UCSD-AML1 (cell line): ENCODE measurements at regions not wholly inside any gene's neighbourhood (a gene's known extent, or its start where the extent isn't known, plus 50 kb on each side); places are given as distances from the start of the nearest gene placed in this dataset.
A peak's percentile ranks its signal among the peaks of the same experiment; 100 is the strongest.

ENCODE experiments used
- DNase-seq: peaks from one replicate; lab custom pipeline; 2025; ENCODE audit not compliant: unreplicated experiment; lab: John Stamatoyannopoulos, UW

DNA sequence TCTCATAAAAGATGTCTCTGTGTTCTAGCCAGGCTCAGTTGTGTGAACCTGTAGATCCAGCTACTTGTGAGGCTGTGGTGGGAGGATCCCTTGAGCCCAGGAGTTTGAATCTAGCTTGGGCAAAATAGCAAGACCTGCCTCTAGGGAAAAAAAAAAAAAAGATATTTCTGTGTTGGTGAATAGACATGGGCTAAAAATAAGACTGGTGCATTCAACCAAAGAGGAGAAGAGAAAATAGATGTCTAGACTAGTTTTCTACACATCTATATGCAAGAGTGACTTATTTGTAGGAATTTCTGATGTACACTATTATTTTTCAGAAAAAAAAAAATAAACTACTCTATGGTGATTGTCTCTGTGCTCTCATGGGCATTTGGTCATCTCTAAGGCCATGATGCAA is 555.1 kb downstream of the BCL11A start:
- DNase-seq = no peak

DNA sequence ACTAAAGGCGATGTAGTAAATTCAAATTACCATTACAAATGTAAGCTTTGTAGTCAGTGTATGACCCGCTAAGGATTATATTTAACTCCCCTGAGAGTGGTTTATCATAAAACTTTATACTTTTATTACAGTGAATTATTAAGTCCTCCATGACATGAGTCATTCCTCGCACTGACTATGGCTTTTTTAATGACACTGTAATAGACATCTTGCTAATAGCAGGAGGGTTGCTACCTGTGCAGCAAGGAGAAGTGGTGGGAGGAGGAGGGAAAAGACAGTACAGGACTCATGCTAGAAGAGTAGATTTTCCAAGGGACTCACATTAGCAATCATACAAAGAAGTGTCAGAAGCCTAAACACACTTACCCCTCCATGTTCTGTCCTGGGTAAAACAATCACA is 556.1 kb downstream of the BCL11A start:
- DNase-seq = no peak

DNA sequence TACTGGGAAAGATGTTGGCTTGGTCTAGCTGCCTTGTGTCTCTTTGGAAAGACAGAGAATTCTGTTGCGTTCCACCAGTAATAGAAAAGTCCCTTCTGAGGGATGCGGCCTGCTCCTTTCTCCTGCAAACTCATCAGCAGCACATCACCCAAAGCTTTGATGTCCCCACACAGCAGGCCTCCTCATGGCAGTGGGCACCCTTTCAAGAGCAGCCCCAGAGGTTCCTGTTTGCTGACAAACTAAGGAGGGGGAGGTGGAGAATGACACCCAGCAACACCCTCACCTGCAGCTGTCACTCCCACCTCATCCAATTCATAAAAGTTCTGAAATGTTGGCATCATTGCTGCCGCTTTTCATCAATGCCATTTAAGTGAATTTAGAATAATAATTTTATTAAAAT is 556.6 kb downstream of the BCL11A start:
- no peak for DNase-seq

DNA sequence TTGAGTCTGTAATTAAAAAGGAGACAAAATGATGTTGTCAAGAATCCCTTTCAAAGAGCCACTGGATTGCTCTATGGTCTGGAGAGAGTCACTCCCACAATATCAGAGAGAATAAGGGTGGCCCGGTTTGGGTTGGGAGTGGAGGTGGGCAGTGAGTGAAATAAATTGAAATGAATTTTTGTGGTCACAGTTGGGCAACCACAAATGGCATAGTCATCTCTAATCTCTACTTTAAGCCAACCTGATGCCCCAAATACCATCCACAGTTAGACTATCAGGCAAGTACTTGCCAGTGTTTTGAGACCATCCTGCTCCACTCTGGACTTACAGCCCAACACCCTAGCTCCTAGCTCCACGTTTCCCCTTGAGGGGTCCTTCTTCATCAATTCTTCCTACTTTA is 559.7 kb downstream of the BCL11A start:
- no peak for DNase-seq

DNA sequence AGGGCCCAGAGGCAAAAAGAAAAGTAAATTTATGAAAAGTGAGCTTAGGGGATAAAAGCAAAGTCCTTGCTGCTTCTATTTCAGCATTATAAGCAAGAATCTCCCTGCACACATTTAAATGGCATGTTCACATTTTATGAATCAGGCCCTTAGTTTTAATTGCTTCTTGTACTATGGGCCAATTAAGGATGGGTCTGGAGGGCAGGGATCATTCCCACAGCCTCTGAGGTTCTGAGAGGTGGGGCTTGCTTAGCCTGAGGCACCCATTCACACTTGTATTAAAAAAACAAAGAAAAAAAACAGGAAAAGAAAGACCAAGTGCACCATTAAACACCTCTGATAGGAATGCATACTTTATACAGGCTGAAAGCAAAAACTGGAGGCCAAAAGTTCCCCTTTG is 565.1 kb downstream of the BCL11A start:
- no peak for DNase-seq

DNA sequence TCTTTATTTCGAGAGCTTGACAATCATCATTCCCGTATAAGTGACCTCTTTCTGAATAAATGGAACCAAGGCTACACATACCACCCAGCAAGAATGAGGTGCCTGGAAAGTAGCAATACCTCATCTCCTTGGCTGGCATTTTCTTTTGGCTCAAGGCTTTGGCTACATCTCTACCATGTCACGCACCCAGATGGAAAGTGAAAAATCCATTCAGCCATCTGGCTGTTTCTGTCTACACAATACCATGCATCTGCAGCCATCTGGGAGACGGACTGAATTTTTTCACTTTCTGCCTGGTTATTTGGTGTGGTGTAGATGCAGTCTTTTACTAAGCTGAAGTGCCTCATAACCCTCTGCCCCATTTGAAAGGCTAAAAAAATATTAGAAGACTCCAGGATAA is 566.9 kb downstream of the BCL11A start:
- no peak for DNase-seq

DNA sequence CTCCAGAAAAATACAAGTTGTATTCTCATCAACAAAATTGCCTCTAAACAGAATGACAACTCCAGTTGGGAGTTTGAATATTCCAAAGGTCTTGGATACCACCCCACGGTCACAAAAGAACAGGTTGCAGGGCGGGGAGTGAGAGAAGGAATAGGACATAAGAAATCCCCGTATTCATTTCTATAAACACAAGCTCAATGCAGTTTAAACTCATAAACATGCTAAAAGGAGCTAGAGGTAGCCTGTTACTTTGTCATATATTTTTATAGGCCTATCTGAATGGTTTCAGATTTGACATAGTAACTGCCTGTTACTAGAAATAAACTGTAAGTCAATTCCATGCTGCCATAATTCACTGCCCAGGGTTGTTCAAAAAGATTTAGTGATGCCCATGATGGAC is 567.5 kb downstream of the BCL11A start:
- no peak for DNase-seq

DNA sequence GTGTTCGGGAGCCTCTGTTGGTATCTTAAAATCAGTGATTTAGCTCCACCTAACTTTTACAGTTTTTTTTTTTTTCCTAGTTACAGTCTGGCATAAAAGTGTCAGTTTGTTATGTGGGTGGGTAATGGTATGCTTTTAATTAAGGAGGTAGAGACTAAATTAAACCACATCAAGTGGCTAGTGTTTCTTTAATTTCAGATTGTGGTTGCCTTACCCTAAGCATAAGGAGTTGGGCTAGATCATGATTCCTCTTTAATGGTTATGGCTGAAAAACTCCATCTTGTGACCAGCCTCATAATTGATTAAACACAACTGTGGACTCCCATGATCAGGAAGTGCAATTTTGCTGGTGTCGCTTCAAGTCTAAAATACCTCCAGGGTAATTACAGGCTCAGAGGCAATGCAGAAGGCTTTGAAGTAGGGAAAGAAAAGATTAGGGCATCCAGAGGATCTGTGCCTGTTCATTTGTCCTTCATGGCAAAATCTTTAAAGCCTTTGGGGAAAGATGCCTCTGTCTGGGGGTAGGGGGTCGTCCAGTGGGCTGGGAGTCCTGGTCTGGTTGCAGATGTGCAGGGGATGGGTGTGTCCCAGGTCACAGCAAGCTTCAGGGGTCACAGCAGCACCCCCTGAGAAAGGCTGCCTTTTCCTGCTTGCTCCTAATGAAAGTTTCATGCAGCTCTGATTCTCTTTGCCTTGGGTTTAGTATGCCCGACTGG is 579.2 kb downstream of the BCL11A start:
- DNase-seq = no peak

DNA sequence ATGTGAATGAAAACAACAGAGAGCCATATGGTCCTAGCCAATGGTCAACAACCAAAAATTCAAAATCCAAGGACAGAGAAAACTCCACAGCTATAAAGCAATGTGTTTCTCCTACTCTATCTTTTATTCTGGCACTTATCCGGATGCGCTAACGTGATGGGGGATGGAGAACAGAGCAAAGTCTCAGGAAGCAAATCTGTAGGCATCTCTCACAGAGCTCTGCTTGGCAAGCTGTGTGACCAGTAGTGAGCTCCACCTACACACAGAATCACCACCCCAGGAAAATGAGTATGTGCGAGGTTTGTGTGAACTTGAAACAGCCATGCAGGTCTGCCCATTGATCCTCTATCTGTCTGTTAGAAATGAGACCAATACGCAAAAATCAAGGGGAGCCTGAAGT is 584.3 kb downstream of the BCL11A start:
- DNase-seq = no peak

DNA sequence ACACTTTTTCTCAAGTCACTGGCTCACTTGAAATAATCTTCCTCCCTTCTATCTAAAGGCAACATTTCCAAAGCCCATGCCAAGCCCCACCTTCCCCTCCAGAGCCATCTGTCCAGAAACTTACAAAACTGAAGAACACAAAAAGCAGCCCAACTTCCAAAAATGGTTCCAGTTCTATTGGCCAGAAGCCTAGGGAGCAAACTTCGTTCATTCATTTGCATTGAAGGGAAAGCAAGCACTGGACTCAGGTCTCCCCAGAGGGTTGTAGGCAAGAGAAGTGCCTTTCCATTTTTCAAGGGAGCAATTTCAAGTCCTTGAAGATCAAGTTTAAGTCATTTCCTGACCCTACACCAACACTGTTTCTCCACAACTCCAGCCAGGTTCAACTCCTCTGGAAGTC is 585.0 kb downstream of the BCL11A start:
- no peak for DNase-seq

DNA sequence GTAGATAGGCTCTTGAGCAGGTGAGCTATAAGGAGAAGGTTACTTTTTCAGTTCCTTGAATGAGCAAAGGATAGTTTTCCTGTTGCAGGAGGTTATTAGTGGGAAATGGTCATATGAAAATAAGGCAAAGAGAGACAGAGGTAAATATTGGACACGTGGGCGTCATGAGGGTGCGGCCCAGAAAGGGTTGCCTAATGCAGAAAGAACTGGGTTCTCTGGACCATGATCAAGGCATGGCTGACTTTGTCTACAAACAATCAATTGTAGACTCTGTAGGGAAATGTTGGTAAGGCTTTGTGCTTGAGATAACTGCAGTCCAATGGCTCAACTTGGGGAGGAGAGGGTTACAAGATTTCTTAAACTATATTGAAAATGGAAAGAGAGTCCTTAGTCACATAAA is 585.8 kb downstream of the BCL11A start:
- no peak for DNase-seq

DNA sequence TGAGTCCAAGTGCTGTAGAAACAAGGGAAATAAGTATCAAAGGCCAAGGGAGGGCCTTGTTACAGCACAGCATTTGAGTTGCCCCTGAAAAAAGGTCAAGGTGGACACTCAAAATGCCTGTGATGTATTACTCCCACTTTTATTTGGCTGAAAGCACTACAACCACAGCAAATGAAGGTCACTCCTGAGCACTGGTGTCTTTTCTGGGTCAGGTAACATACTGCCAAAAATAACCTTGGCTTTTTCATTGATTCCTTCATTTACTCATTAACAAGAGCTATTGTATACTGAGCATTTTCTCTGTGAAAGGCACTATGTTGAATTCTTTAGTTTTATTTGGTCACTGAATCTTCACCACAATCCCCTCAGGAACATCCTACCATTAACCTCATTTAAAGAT is 590.3 kb downstream of the BCL11A start:
- no peak for DNase-seq

DNA sequence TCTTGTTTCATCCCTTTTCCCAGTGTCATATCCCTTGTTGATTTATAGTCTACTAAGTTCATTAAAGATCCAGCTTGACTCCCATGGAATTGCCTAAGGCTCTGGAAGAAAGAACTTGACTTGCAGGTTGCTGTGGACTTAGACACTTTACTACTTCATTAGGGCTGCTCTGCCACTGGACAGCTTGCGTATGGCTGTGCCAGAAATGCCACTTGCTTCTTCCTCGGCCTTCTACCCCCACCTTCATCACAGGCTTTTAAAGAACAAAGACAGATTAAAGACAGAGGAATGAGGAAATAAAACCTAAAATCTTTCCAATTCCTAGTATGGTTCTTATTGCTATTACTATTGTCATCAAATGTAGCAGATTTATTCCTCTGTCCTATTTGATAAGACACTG is 591.7 kb downstream of the BCL11A start:
- DNase-seq = no peak

DNA sequence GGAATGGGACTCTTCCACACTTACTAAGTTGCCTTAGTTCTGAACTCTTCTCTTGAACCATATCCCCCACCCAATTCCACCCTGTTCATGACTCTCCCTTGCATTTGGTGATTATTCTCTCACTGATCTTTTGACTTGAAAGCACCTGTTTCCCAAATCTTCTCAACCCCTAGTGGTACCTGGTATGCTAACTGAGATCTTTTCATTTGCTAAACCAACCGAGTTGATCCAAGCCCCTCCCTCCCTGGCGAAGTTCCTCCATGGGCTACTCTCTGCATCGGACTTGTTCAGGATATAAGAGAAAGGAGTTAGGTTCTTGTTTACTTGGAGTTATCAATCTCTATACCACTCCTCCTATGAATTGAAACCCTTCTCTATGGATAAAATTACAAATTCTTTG is 593.5 kb downstream of the BCL11A start:
- no peak for DNase-seq

DNA sequence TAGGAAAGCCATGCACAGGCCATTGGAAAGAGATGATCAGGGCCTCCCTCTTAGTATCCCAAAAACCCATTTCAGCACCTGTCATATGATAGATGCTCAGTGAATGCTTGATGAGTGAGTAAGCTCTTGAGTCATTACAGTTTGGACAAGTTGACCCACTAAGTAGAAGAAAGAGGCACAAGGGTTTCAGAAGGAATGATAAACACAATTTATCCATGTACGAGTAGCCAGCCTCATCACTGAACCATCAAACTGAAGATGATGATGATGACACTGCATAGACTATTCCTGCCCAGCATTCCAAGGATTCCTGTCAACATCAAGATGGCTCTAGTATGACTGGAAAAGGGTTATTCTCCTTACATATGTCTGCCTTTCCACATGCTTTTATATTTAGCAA is 596.0 kb downstream of the BCL11A start:
- DNase-seq = no peak

DNA sequence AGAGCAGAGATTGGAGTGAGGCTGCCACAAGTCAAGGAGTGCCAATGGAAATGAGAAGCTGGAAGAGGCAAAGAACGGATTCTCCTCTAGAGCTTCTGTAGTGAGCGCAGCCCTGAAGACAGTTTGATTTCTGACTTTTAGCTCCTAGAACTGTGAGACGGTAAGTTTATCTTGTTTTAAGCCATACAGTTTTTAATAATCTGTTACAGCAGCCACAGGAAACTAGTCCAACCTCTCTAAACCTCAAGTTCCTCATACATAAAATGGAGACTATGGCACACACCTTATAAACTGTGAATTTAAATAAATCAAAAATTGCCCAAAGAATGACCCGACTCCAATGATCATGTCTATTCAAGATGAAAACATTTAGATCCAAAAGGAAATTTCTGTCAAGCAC is 596.5 kb downstream of the BCL11A start:
- no peak for DNase-seq

DNA sequence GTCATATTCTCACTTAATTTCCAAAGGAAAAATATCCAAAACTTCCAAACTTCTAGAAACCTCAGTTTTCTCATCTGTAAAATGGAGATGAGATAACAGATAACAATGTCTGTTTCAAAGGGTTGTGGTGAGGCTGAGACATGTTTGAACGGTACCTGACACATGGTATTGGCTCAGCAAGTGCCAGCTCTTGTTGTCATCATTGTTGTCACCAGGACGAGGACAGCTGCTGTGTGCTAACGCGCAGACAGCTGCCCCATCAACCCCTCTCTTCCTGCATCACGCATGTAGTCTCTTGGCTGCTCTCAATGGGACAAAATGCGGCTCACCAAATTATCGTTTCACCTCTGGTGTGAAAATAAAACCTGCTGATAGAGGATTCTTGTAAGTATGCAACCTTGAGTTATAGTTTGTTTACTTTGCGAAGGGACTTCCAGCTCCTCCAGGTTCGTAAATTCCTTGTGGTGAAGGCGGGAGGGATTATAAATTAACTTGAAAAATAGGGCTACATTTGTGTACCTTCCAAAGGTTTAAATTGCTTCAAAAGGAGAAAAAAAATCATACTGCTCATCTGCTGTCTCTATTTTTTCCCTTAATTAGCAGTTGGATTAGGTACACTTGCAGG is 605.4 kb downstream of the BCL11A start:
- DNase-seq = no peak

DNA sequence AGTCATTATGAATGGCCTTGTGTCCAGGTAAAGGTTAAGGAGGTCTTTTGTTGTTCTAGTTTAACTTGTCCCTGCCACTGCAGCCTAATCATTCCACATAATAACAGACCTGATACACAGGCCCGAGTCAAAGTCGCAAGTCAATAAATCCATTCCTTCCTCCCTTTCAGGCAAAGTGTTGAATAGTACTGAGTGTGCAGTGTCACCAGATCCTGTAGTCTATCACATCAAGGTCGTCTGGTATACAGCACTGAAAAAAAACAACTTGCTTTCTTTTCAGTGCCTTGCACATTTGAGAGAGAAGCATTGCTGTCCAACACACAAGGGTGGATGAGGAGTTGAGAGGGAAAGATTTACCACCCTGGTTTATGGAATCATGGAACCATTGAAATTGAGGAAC is 606.2 kb downstream of the BCL11A start:
- DNase-seq = no peak

DNA sequence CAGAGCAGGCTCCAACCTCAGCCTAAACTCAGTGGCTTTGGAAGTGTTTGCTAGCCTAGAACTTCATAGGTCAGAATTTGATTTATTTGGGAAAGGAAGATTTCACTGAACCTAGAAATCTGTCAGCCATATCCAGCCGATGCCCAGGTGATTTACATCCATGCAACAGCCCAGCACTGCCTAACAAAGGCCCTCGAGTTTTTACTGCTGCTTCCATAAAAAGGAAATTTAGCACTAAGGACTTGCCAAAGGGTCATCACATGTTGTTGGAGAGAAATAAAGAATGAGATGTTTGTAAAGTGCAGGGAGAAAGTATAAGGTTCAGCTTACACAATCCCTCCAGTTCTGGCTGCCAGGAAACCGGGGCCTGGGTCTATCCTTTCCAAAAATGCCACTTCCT is 614.2 kb downstream of the BCL11A start:
- no peak for DNase-seq

DNA sequence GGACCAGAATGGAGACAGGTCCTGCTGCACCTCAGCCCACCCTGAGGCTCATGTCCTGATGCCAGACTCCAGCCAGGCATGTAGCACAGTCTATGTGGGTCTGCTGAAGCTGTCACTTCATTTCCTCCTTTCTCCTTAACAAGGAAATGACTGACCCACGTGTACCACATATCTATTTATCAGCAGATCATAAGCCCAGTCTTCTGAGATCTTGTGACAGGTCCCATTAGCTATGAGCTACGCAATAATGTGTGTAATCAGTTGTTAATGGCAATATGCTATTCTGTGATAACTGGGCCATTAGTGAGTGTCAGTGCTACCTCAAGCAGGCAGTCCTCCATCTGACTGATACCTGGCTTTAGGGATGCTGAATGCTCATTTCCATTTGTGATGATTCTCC is 615.3 kb downstream of the BCL11A start:
- peak; percentile 53 for DNase-seq

DNA sequence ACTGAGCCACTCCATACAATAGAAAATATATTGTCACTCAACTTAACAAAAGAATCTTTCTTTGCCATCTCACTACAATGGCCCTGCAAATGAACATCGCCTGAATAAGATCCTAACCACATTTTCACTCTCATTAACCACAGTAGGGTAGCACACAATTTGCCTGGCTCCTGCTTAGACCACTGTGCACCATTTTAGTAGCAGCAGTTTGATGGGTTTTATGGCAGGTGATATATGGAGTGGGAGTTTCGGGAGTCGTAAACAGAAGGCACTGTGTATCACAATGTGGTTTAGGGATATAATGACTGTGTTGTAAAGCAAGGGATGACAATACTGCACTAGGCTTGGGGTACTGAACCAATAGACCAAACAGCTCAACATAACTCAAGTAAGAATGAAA is 617.4 kb downstream of the BCL11A start:
- no peak for DNase-seq

DNA sequence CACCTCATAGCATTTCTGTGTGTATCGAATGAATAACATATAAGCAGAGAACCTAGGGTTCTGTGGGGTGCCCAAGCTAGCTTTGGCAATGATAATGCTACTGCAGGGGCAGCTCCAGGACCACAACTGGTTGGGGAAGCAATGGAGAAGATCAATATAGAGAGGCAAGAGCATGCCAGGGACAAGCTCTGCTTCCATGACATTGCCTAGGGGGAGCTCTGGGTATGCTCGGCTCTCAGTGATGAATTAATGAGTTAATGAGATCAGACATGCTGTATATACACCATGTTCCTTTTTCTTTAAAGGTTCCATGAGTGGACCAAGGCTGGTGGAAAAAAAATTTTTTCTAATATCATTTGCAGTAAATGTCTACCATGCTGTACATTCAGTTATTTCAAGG is 618.4 kb downstream of the BCL11A start:
- DNase-seq = no peak

DNA sequence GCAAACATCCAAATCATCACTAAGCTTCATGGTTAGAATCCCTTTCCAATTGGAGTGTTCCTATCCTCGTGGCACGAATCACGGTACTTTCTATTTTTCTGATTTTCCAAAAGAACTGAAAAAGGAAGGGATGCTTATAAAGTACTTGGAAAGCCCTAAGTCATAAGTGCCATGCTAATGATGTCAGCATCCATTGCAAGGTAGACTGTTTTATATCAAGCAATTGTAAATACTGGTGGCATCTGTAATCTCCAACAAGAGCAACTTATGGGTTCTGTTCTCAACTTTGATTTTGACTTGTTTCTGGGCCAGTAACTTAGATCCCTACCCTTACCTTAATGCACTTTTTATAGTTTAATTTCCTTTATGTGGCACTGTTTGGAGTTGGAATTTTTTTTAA is 619.5 kb downstream of the BCL11A start:
- DNase-seq = no peak
